ENCODE measurements at regions not wholly inside any gene's neighbourhood (a gene's known extent, or its start where the extent isn't known, plus 50 kb on each side); places are given as distances from the start of the nearest gene placed in this dataset.

DNA sequence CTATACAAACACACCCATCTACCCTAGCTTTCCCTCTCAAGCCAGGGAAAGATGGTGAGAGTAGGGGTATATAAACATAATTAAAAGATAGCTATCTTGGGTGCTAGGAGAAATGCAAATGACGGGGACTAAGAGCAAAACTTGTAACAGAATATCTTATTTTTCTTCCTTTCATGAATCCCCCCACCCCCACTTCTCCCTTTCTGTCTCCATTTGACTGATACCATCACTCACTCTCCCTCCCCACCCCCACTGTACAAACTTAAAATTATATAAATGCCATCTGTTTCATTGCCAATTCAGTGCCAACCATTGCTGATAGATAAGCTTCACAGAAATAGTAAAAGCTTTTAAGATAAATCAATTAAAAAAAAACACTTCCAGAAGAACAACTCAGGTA, 268.6 kb downstream of the SLC6A15 start:
- no peak for DNase-seq (ENCODE audit: extremely low read depth, low read depth)
- H3K4me3 ChIP-seq (replicated peaks; ENCODE audit: low read depth, low read length), result no peak overlapping the region
- TF ChIP-seq, protein P1, sequence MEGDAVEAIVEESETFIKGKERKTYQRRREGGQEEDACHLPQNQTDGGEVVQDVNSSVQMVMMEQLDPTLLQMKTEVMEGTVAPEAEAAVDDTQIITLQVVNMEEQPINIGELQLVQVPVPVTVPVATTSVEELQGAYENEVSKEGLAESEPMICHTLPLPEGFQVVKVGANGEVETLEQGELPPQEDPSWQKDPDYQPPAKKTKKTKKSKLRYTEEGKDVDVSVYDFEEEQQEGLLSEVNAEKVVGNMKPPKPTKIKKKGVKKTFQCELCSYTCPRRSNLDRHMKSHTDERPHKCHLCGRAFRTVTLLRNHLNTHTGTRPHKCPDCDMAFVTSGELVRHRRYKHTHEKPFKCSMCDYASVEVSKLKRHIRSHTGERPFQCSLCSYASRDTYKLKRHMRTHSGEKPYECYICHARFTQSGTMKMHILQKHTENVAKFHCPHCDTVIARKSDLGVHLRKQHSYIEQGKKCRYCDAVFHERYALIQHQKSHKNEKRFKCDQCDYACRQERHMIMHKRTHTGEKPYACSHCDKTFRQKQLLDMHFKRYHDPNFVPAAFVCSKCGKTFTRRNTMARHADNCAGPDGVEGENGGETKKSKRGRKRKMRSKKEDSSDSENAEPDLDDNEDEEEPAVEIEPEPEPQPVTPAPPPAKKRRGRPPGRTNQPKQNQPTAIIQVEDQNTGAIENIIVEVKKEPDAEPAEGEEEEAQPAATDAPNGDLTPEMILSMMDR (IDR thresholded peaks at IDR 0.05; ENCODE audit: low read depth, low read length, missing control alignments), result no peak

DNA sequence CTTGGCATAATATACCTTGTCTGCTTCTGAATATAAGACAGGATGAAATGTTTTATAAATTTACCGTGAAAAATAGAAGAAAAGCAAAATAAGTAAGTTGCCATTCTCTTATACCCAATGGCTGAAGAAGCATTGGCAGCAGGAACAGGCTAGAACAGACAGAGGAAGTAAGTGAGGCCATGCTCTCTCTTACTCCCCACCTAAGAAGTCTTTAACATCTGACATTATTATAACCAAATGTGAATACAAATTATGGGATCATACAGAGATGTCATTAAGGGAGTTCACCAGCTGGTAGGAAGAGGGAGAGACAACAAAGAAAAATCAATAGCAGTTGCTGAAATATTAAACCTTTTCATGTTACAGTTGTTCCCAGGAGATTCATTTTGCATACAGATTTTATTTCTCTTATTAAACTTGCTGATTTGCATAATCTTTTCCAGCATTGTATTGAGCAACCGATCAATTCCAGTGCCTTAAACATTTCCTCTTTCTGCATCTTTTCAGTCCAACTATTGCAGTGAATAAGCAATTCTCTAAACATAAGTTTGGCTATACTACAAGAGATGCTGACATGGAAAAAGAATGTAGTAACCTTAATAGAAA, 270.6 kb downstream of the SLC6A15 start:
- no peak for DNase-seq (ENCODE audit: extremely low read depth, low read depth)
- TF ChIP-seq, protein P1 (IDR thresholded peaks at IDR 0.05; ENCODE audit: low read depth, low read length, missing control alignments), result no peak
- H3K4me3 ChIP-seq (replicated peaks; ENCODE audit: low read depth, low read length), result no peak overlapping the region

DNA sequence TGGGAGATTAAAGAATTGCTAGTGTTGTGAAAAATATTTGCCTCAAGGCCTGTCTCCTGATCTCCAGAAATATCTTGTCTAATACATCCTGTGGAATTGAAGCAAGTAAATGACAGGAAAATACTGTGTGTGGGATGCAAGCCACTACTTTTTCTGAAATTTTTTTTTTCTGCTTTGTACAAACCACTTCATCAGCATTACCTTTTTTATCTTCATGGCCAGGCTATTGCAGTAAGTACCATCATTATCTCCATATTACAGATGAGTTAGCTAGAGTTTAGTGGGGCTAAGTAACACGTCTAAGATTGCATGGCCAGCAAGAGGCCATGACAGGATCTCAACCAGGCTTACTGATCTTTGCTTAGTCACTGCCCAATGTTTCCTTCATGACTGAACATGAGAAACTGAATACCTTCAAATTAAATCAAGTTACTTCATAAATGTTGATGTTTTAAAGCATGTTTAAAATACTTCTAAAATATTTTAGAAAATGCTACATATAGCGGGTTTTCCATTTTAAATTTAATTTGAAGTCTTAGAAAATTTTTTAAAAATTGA, 273.7 kb downstream of the SLC6A15 start:
- TF ChIP-seq, protein P1 (IDR thresholded peaks at IDR 0.05; ENCODE audit: low read depth, low read length, missing control alignments), result no peak
- DNase-seq (ENCODE audit: extremely low read depth, low read depth), result no peak
- H3K4me3 ChIP-seq (replicated peaks; ENCODE audit: low read depth, low read length), result no peak overlapping the region

DNA sequence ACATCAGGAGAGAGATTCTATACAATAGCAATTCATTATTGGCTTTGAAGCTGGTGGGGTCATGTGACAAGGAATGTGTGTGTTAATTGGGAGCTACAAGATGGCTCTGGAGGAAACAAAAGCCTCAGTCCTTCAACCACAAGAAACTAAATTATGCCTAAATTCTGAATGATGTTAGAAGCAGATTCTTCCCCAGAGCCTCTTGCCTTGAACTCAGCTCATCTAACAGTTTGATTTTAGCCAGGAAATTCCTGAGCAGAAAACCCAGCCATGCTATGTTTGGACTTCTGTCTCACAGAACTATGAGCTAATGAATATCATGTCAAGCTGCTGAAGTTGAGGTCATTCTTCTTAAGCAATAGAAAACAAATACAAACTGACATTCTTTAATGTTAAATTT, 274.7 kb downstream of the SLC6A15 start:
- TF ChIP-seq, protein P1 (IDR thresholded peaks at IDR 0.05; ENCODE audit: low read depth, low read length, missing control alignments), result no peak
- H3K4me3 ChIP-seq (replicated peaks; ENCODE audit: low read depth, low read length), result no peak overlapping the region
- no peak for DNase-seq (ENCODE audit: extremely low read depth, low read depth)

DNA sequence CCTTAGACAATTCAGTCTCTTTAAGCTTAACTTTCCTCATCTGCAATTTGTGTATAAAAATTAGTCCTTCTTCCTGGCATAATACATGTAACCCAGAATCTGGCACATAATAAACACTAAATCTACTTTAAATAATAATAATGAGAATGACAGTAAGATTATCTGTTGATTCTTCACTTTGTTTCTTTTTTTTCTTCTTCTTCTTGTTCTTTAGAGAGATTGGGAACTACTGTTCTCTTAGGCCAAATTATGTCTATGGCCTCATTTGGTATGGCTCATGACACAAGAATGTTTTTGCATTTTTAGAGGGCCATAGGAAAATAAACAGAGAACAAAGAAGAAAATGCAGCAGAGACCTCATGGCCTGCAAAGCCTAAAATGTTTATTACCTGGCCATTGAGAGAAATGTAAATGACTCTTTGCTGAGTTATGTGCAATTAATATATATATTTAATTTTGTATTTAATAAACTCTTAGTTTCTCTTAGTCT, 275.8 kb downstream of the SLC6A15 start:
- peak; percentile 17 for DNase-seq (ENCODE audit: extremely low read depth, low read depth)
- TF ChIP-seq, protein P1 (IDR thresholded peaks at IDR 0.05; ENCODE audit: low read depth, low read length, missing control alignments), result no peak

DNA sequence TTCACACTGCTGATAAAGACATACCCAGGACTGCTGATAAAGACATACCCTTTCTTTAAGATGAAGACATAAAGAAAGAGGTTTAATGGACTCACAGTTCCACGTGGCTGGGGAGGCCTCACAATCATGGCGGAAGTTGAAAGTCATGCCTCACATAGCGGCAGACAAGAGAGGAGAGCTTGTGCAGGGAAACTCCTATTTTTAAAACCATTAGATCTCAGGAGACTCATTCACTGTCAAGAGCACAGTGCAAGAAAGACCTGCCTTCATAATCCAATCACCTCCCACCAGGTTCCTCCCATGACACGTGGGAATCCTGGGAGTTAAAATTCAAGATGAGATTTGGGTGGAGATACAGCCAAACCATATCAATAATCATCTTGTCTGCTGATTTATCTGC, 278.1 kb downstream of the SLC6A15 start:
- H3K4me3 ChIP-seq (replicated peaks; ENCODE audit: low read depth, low read length), result no peak overlapping the region
- TF ChIP-seq, protein P1 (IDR thresholded peaks at IDR 0.05; ENCODE audit: low read depth, low read length, missing control alignments), result no peak
- DNase-seq (ENCODE audit: extremely low read depth, low read depth), result no peak

More for the DNA sequence above, 275.8 kb downstream of the SLC6A15 start:
- H3K4me3 ChIP-seq (replicated peaks; ENCODE audit: low read depth, low read length), result no peak overlapping the region
